ENCODE measurements at regions not wholly inside any gene's neighbourhood (a gene's known extent, or its start where the extent isn't known, plus 50 kb on each side); places are given as distances from the start of the nearest gene placed in this dataset.

DNA sequence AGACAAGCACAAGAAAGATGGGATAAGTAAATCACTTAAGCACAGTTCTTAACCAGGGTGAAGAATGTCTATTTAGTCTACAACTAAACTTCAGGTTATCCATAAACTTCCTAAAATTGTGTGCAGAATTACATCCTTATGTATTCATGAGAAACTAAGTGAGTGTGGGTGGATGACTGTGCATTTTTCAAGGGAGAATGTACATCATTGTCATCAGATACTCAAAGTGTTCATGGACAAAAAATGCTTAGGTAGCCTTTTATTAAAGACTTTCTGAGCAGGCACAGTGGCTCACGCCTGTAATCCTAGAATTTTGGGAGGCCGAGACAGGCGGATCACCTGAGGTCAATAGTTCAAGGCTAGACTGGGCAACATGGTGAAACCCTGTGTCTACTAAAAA is 2023.8 kb downstream of the LRRC4C start:
- Histone ChIP-seq H3K4me1 (ENCODE audit: control insufficient read depth, insufficient read depth, low read length) (peaks cover 4% of the 10 kb centered on the region), H3K36me3 (ENCODE audit: control insufficient read depth, insufficient read depth, low read length) (no peaks in the 10 kb centered on the region), H3K27ac (ENCODE audit: low read depth, low read length) (no peak overlapping the region), H3K9ac (ENCODE audit: extremely low read depth, low read length, poor library complexity, severe bottlenecking) (no peak overlapping the region), H3K27me3 (ENCODE audit: control insufficient read depth, insufficient read depth, low read length, poor library complexity, severe bottlenecking) (no peaks in the 10 kb centered on the region), H3K4me3 (ENCODE audit: low read length) (no peak overlapping the region), H3K9me3 (ENCODE audit: control insufficient read depth, low read length) (no peaks in the 10 kb centered on the region)
- Mint-ChIP-seq H3K4me1 (no peaks in the 10 kb centered on the region), H3K4me3 (no peak overlapping the region), H3K9me3 (no peaks in the 10 kb centered on the region), H3K36me3 (ENCODE audit: low read depth) (no peaks in the 10 kb centered on the region), H3K27ac (no peak overlapping the region), H3K27me3 (ENCODE audit: insufficient read depth) (no peaks in the 10 kb centered on the region)
- TF ChIP-seq, protein P1, sequence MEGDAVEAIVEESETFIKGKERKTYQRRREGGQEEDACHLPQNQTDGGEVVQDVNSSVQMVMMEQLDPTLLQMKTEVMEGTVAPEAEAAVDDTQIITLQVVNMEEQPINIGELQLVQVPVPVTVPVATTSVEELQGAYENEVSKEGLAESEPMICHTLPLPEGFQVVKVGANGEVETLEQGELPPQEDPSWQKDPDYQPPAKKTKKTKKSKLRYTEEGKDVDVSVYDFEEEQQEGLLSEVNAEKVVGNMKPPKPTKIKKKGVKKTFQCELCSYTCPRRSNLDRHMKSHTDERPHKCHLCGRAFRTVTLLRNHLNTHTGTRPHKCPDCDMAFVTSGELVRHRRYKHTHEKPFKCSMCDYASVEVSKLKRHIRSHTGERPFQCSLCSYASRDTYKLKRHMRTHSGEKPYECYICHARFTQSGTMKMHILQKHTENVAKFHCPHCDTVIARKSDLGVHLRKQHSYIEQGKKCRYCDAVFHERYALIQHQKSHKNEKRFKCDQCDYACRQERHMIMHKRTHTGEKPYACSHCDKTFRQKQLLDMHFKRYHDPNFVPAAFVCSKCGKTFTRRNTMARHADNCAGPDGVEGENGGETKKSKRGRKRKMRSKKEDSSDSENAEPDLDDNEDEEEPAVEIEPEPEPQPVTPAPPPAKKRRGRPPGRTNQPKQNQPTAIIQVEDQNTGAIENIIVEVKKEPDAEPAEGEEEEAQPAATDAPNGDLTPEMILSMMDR (conservative IDR thresholded peaks at IDR 0.05): no peak
- no peak for DNase-seq
- WGBS, 2 experiments (ENCODE audit: insufficient coverage in 1 of 2, insufficient read length in 1 of 2): 95% methylated on average over 3 of the region's 3 CpGs; no CpG with 5 or more reads in 1 of the 2 experiments

DNA sequence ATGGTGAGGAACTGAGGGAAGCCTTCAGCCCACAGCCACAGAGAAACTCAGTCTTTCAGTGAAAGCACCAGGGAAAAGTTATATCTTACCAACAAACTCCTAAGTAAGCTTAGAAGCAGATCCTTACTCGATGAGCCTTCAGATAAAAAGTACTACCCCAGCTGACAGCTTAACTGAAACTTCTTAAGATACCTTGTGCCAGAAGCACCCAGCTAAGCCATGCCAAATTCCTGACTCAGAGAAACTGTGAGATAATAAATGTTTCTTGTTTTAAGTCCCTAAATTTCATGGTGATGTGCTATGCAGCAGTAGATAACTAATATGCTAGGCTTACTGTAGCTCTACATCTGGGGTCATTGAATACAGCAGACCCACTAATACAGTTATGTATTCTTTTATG is 2025.0 kb downstream of the LRRC4C start:
- H3K9ac ChIP-seq (ENCODE audit: extremely low read depth, low read length, poor library complexity, severe bottlenecking): no peak overlapping the region
- no peak overlapping the region for H3K27ac ChIP-seq (ENCODE audit: low read depth, low read length)
- H3K27me3 ChIP-seq (ENCODE audit: control insufficient read depth, insufficient read depth, low read length, poor library complexity, severe bottlenecking): no peaks in the 10 kb centered on the region
- H3K4me3 Mint-ChIP-seq: no peak overlapping the region
- no peaks in the 10 kb centered on the region for H3K36me3 ChIP-seq (ENCODE audit: control insufficient read depth, insufficient read depth, low read length)
- H3K9me3 ChIP-seq (ENCODE audit: control insufficient read depth, low read length): no peaks in the 10 kb centered on the region
- H3K36me3 Mint-ChIP-seq (ENCODE audit: low read depth): no peaks in the 10 kb centered on the region
- 60 to 77% methylated on average over 1 of the region's 1 CpG for WGBS, 2 experiments (ENCODE audit: insufficient coverage in 1 of 2, insufficient read length in 1 of 2)
- TF ChIP-seq, protein P1 (conservative IDR thresholded peaks at IDR 0.05): no peak
- H3K27ac Mint-ChIP-seq: no peak overlapping the region
- no peak for DNase-seq
- H3K4me1 ChIP-seq (ENCODE audit: control insufficient read depth, insufficient read depth, low read length): peaks cover 4% of the 10 kb centered on the region
- H3K4me1 Mint-ChIP-seq: no peaks in the 10 kb centered on the region
- H3K27me3 Mint-ChIP-seq (ENCODE audit: insufficient read depth): no peaks in the 10 kb centered on the region
- H3K9me3 Mint-ChIP-seq: no peaks in the 10 kb centered on the region
- H3K4me3 ChIP-seq (ENCODE audit: low read length): no peak overlapping the region

DNA sequence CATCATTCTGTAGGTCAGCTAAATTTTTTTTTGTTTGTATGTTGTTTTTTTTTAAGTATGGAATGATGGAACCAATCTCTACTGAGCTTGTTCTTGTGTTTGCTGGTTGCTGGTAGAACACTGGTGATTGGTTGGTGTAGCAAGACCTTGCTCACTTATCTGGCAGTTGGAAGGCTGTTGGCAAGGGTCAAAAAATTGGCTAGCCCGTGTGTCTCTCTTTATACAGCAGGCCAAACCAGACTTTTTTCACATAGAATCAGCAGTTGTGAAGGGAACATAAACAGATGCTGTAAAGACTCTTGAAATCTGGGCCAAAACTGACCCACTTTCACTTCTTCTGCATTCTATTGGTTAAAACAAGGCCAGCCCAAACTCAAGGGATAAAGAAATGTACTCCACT is 2026.5 kb downstream of the LRRC4C start:
- Mint-ChIP-seq H3K4me3 (no peak overlapping the region), H3K27me3 (ENCODE audit: insufficient read depth) (no peaks in the 10 kb centered on the region), H3K36me3 (ENCODE audit: low read depth) (no peaks in the 10 kb centered on the region), H3K9me3 (no peaks in the 10 kb centered on the region), H3K4me1 (no peaks in the 10 kb centered on the region), H3K27ac (no peak overlapping the region)
- TF ChIP-seq, protein P1 (conservative IDR thresholded peaks at IDR 0.05): no peak
- WGBS, 2 experiments (ENCODE audit: insufficient coverage in 1 of 2, insufficient read length in 1 of 2): 44 to 48% methylated on average over 1 of the region's 1 CpG
- Histone ChIP-seq H3K9me3 (ENCODE audit: control insufficient read depth, low read length) (no peaks in the 10 kb centered on the region), H3K27me3 (ENCODE audit: control insufficient read depth, insufficient read depth, low read length, poor library complexity, severe bottlenecking) (no peaks in the 10 kb centered on the region), H3K4me1 (ENCODE audit: control insufficient read depth, insufficient read depth, low read length) (peaks cover 4% of the 10 kb centered on the region), H3K4me3 (ENCODE audit: low read length) (no peak overlapping the region), H3K27ac (ENCODE audit: low read depth, low read length) (no peak overlapping the region), H3K9ac (ENCODE audit: extremely low read depth, low read length, poor library complexity, severe bottlenecking) (no peak overlapping the region), H3K36me3 (ENCODE audit: control insufficient read depth, insufficient read depth, low read length) (no peaks in the 10 kb centered on the region)
- DNase-seq: no peak
